ENCODE measurements at regions not wholly inside any gene's neighbourhood (a gene's known extent, or its start where the extent isn't known, plus 50 kb on each side); places are given as distances from the start of the nearest gene placed in this dataset.

DNA sequence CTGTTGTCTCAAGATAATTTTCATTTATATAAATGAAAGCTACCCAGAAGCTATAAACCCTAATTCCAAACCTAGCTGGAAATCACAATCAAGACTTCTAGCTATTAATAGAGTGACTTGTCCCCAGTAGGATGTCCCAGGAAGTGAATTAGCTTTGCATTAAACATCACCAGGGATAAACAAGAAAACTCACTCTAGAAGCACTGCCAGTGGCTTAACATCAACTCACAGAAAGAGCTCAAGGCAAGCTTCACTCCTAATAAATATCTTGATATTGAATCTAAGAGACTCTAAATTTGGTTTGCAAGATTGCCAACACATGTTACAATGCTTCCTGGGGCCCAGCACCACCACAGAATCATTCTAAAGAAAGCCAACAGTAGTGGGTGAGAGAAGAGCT, 468.7 kb upstream of the FAM241A start:
- H3K4me1 ChIP-seq (ENCODE audit: insufficient read depth, low read length), result no peaks in the 10 kb centered on the region
- DNase-seq (ENCODE audit: insufficient read length, low spot score, missing footprints), result no peak
- no peak overlapping the region for H3K4me2 ChIP-seq (ENCODE audit: insufficient read depth, low read length)
- H3K27ac ChIP-seq (ENCODE audit: low read depth, low read length), result no peak overlapping the region
- no peak overlapping the region for H2AFZ ChIP-seq (ENCODE audit: low read length)
- no peaks in the 10 kb centered on the region for H3K79me2 ChIP-seq (ENCODE audit: insufficient read depth, low read length)
- no peaks in the 10 kb centered on the region for H3K27me3 ChIP-seq (ENCODE audit: insufficient read depth, low read length)
- H3K9me3 ChIP-seq (ENCODE audit: low read depth, low read length), result no peaks in the 10 kb centered on the region
- TF ChIP-seq, protein P1, sequence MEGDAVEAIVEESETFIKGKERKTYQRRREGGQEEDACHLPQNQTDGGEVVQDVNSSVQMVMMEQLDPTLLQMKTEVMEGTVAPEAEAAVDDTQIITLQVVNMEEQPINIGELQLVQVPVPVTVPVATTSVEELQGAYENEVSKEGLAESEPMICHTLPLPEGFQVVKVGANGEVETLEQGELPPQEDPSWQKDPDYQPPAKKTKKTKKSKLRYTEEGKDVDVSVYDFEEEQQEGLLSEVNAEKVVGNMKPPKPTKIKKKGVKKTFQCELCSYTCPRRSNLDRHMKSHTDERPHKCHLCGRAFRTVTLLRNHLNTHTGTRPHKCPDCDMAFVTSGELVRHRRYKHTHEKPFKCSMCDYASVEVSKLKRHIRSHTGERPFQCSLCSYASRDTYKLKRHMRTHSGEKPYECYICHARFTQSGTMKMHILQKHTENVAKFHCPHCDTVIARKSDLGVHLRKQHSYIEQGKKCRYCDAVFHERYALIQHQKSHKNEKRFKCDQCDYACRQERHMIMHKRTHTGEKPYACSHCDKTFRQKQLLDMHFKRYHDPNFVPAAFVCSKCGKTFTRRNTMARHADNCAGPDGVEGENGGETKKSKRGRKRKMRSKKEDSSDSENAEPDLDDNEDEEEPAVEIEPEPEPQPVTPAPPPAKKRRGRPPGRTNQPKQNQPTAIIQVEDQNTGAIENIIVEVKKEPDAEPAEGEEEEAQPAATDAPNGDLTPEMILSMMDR (IDR thresholded peaks at IDR 0.05; ENCODE audit: extremely low read depth, low read depth, low read length), result no peak
- no peaks in the 10 kb centered on the region for H4K20me1 ChIP-seq (ENCODE audit: insufficient read depth, low read length)
- no peaks in the 10 kb centered on the region for H3K36me3 ChIP-seq (ENCODE audit: insufficient read depth, low read length)
- no peak overlapping the region for H3K4me3 ChIP-seq (ENCODE audit: insufficient read depth, low read length)

- Histone ChIP-seq H3K27me3 (ENCODE audit: insufficient read depth, low read length) (no peaks in the 10 kb centered on the region), H3K27ac (ENCODE audit: low read depth, low read length) (no peak overlapping the region), H3K4me3 (ENCODE audit: insufficient read depth, low read length) (no peak overlapping the region), H3K36me3 (ENCODE audit: insufficient read depth, low read length) (no peaks in the 10 kb centered on the region), H2AFZ (ENCODE audit: low read length) (no peak overlapping the region), H3K4me2 (ENCODE audit: insufficient read depth, low read length) (no peak overlapping the region), H3K4me1 (ENCODE audit: insufficient read depth, low read length) (no peaks in the 10 kb centered on the region), H4K20me1 (ENCODE audit: insufficient read depth, low read length) (no peaks in the 10 kb centered on the region), H3K9me3 (ENCODE audit: low read depth, low read length) (no peaks in the 10 kb centered on the region), H3K79me2 (ENCODE audit: insufficient read depth, low read length) (no peaks in the 10 kb centered on the region)
- TF ChIP-seq, protein P1 (IDR thresholded peaks at IDR 0.05; ENCODE audit: extremely low read depth, low read depth, low read length), result no peak
- no peak for DNase-seq (ENCODE audit: insufficient read length, low spot score, missing footprints)
Measured at GRCh38 chr4:111678479-111678878, 466.8 kb upstream of the FAM241A start.

- Histone ChIP-seq H3K27ac (ENCODE audit: low read depth, low read length) (no peak overlapping the region), H3K36me3 (ENCODE audit: insufficient read depth, low read length) (no peaks in the 10 kb centered on the region), H3K79me2 (ENCODE audit: insufficient read depth, low read length) (no peaks in the 10 kb centered on the region), H3K4me2 (ENCODE audit: insufficient read depth, low read length) (no peak overlapping the region), H3K9me3 (ENCODE audit: low read depth, low read length) (no peaks in the 10 kb centered on the region), H3K4me1 (ENCODE audit: insufficient read depth, low read length) (no peaks in the 10 kb centered on the region), H4K20me1 (ENCODE audit: insufficient read depth, low read length) (no peaks in the 10 kb centered on the region), H3K4me3 (ENCODE audit: insufficient read depth, low read length) (no peak overlapping the region), H2AFZ (ENCODE audit: low read length) (no peak overlapping the region), H3K27me3 (ENCODE audit: insufficient read depth, low read length) (no peaks in the 10 kb centered on the region)
- TF ChIP-seq, protein P1 (IDR thresholded peaks at IDR 0.05; ENCODE audit: extremely low read depth, low read depth, low read length), result no peak
- no peak for DNase-seq (ENCODE audit: insufficient read length, low spot score, missing footprints)
Measured at GRCh38 chr4:111678908-111679307, 466.3 kb upstream of the FAM241A start.

DNA sequence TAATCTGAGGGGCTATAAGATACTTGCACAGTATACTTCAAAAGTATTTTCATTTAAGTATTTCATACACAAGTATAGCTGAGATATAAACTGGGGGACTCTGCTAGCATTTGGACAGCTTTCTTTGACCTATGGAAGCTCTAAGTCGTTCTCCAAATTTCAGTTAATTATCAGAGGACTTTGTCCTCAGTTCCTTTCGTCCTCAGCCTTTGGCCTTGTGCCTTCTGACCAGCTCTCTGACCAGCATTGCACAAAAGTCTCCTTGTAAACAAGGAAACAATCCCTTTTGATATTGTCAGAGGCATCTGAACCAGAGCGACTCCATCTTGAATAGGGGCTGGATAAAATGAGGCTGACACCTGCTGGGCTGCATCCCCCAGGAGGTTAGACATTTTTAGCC, 464.0 kb upstream of the FAM241A start:
- no peaks in the 10 kb centered on the region for H3K4me1 ChIP-seq (ENCODE audit: insufficient read depth, low read length)
- no peak overlapping the region for H3K4me2 ChIP-seq (ENCODE audit: insufficient read depth, low read length)
- H3K36me3 ChIP-seq (ENCODE audit: insufficient read depth, low read length), result no peaks in the 10 kb centered on the region
- no peaks in the 10 kb centered on the region for H3K9me3 ChIP-seq (ENCODE audit: low read depth, low read length)
- DNase-seq (ENCODE audit: insufficient read length, low spot score, missing footprints), result no peak
- no peaks in the 10 kb centered on the region for H3K79me2 ChIP-seq (ENCODE audit: insufficient read depth, low read length)
- H3K27me3 ChIP-seq (ENCODE audit: insufficient read depth, low read length), result no peaks in the 10 kb centered on the region
- TF ChIP-seq, protein P1 (IDR thresholded peaks at IDR 0.05; ENCODE audit: extremely low read depth, low read depth, low read length), result no peak
- H2AFZ ChIP-seq (ENCODE audit: low read length), result no peak overlapping the region
- H4K20me1 ChIP-seq (ENCODE audit: insufficient read depth, low read length), result no peaks in the 10 kb centered on the region
- no peak overlapping the region for H3K4me3 ChIP-seq (ENCODE audit: insufficient read depth, low read length)
- H3K27ac ChIP-seq (ENCODE audit: low read depth, low read length), result no peak overlapping the region

Data from osteoblast (primary cell).